Activated T-helper 2 cell treated with anti-CD3 and anti-CD28 coated beads, Interferon-gamma antibody, Interleukin-2, Interleukin-4, amounts not matched to agents 10 μg/mL and 5 μg/mL and 100 μg/mL, durations not matched to agents 14 hours and 24 hours and 36 hours (primary cell): ENCODE measurements at regions not wholly inside any gene's neighbourhood (a gene's known extent, or its start where the extent isn't known, plus 50 kb on each side); places are given as distances from the start of the nearest gene placed in this dataset.

Experiments
- DNase-seq: peaks from one replicate; pipeline ENCODE4 v3.0.0; 2021; ENCODE audit warnings: low spot score
- H3K27ac Mint-ChIP-seq: one replicate; pipeline ENCODE4 v1.8.0; 2021; ENCODE audit warnings: mixed read lengths
- H3K27me3 Mint-ChIP-seq: one replicate; pipeline ENCODE4 v1.8.0; 2021; ENCODE audit warnings: low read depth, mixed read lengths
- H3K36me3 Mint-ChIP-seq: one replicate; pipeline ENCODE4 v1.8.0; 2021; ENCODE audit warnings: low read depth, mixed read lengths
- H3K4me1 Mint-ChIP-seq: one replicate; pipeline ENCODE4 v1.8.0; 2021; ENCODE audit warnings: low read depth, mixed read lengths
- H3K4me3 Mint-ChIP-seq: one replicate; pipeline ENCODE4 v1.8.0; 2021; ENCODE audit warnings: low read depth, mild to moderate bottlenecking, moderate library complexity, mixed read lengths
- H3K9me3 Mint-ChIP-seq: one replicate; pipeline ENCODE4 v1.8.0; 2021; ENCODE audit warnings: mixed read lengths
- intact Hi-C: fragments of 100-400 bp; cut with micrococcal nuclease; formaldehyde crosslinking; loops from one replicate; pipeline ENCODE4 v1.15.1; 2023

GRCh38 chr11:11020219-11020726 lies 162.4 kb upstream of the ZBED5 start:
- no peaks in the 10 kb centered on the region for H3K4me1 Mint-ChIP-seq
- no peaks in the 10 kb centered on the region for H3K9me3 Mint-ChIP-seq
- no peak overlapping the region for H3K27ac Mint-ChIP-seq
- no peak overlapping the region for H3K4me3 Mint-ChIP-seq
- intact Hi-C loops = no loop called here
- DNase-seq = no peak
- peaks cover 9% of the 10 kb centered on the region for H3K27me3 Mint-ChIP-seq
- no peaks in the 10 kb centered on the region for H3K36me3 Mint-ChIP-seq

GRCh38 chr11:11016943-11017342 lies 159.1 kb upstream of the ZBED5 start:
- H3K4me3 Mint-ChIP-seq = no peak overlapping the region
- H3K4me1 Mint-ChIP-seq = no peaks in the 10 kb centered on the region
- intact Hi-C loops = no loop called here
- no peaks in the 10 kb centered on the region for H3K9me3 Mint-ChIP-seq
- DNase-seq = no peak
- no peak overlapping the region for H3K27ac Mint-ChIP-seq
- peaks cover 13% of the 10 kb centered on the region for H3K27me3 Mint-ChIP-seq
- H3K36me3 Mint-ChIP-seq = no peaks in the 10 kb centered on the region

- Mint-ChIP-seq H3K27me3 (peaks cover 19% of the 10 kb centered on the region), H3K9me3 (no peaks in the 10 kb centered on the region), H3K4me1 (no peaks in the 10 kb centered on the region), H3K4me3 (no peak overlapping the region), H3K27ac (no peak overlapping the region), H3K36me3 (no peaks in the 10 kb centered on the region)
- intact Hi-C loops = no loop called here
- no peak for DNase-seq
Measured at GRCh38 chr11:11016068-11016467, 158.2 kb upstream of the ZBED5 start.

GRCh38 chr11:11011617-11012016 lies 153.8 kb upstream of the ZBED5 start:
- Mint-ChIP-seq H3K27ac (no peak overlapping the region), H3K36me3 (no peaks in the 10 kb centered on the region), H3K4me3 (no peak overlapping the region), H3K27me3 (peaks cover 33% of the 10 kb centered on the region), H3K9me3 (no peaks in the 10 kb centered on the region), H3K4me1 (no peaks in the 10 kb centered on the region)
- intact Hi-C loops = no loop called here
- no peak for DNase-seq

- Mint-ChIP-seq H3K4me1 (no peaks in the 10 kb centered on the region), H3K27me3 (peaks cover 34% of the 10 kb centered on the region), H3K9me3 (no peaks in the 10 kb centered on the region), H3K4me3 (no peak overlapping the region), H3K36me3 (no peaks in the 10 kb centered on the region), H3K27ac (no peak overlapping the region)
- no peak for DNase-seq
- intact Hi-C loops = no loop called here
Measured at GRCh38 chr11:11010624-11011127, 152.8 kb upstream of the ZBED5 start.

- no peak overlapping the region for H3K4me3 Mint-ChIP-seq
- no peak for DNase-seq
- no peaks in the 10 kb centered on the region for H3K4me1 Mint-ChIP-seq
- H3K27ac Mint-ChIP-seq = no peak overlapping the region
- no peaks in the 10 kb centered on the region for H3K9me3 Mint-ChIP-seq
- H3K36me3 Mint-ChIP-seq = no peaks in the 10 kb centered on the region
- H3K27me3 Mint-ChIP-seq = peaks cover 37% of the 10 kb centered on the region
- intact Hi-C loops = no loop called here
Measured at GRCh38 chr11:11009179-11009578, 151.3 kb upstream of the ZBED5 start.

GRCh38 chr11:11004069-11004468 lies 146.2 kb upstream of the ZBED5 start:
- Mint-ChIP-seq H3K4me3 (no peak overlapping the region), H3K9me3 (no peaks in the 10 kb centered on the region), H3K4me1 (no peaks in the 10 kb centered on the region), H3K27me3 (peaks cover 28% of the 10 kb centered on the region), H3K36me3 (no peaks in the 10 kb centered on the region), H3K27ac (no peak overlapping the region)
- no peak for DNase-seq
- intact Hi-C loops = no loop called here

- intact Hi-C loops = no loop called here
- Mint-ChIP-seq H3K4me1 (no peaks in the 10 kb centered on the region), H3K36me3 (no peaks in the 10 kb centered on the region), H3K27me3 (peaks cover 26% of the 10 kb centered on the region), H3K4me3 (no peak overlapping the region), H3K9me3 (no peaks in the 10 kb centered on the region), H3K27ac (no peak overlapping the region)
- DNase-seq = no peak
Measured at GRCh38 chr11:11003226-11003625, 145.4 kb upstream of the ZBED5 start.

GRCh38 chr11:11000579-11001283 lies 142.9 kb upstream of the ZBED5 start:
- DNase-seq = no peak
- Mint-ChIP-seq H3K4me1 (no peaks in the 10 kb centered on the region), H3K4me3 (no peak overlapping the region), H3K36me3 (no peaks in the 10 kb centered on the region), H3K27ac (no peak overlapping the region), H3K9me3 (no peaks in the 10 kb centered on the region), H3K27me3 (peaks cover 30% of the 10 kb centered on the region)
- intact Hi-C loops = no loop called here

GRCh38 chr11:10998674-10999073 lies 140.8 kb upstream of the ZBED5 start:
- peaks cover 30% of the 10 kb centered on the region for H3K27me3 Mint-ChIP-seq
- no peaks in the 10 kb centered on the region for H3K4me1 Mint-ChIP-seq
- DNase-seq = no peak
- H3K27ac Mint-ChIP-seq = no peak overlapping the region
- H3K4me3 Mint-ChIP-seq = no peak overlapping the region
- no peaks in the 10 kb centered on the region for H3K9me3 Mint-ChIP-seq
- no peaks in the 10 kb centered on the region for H3K36me3 Mint-ChIP-seq
- intact Hi-C loops = no loop called here

- intact Hi-C loops = no loop called here
- H3K27me3 Mint-ChIP-seq = peaks cover 21% of the 10 kb centered on the region
- no peaks in the 10 kb centered on the region for H3K36me3 Mint-ChIP-seq
- no peak overlapping the region for H3K27ac Mint-ChIP-seq
- no peaks in the 10 kb centered on the region for H3K4me1 Mint-ChIP-seq
- no peaks in the 10 kb centered on the region for H3K9me3 Mint-ChIP-seq
- no peak overlapping the region for H3K4me3 Mint-ChIP-seq
- DNase-seq = no peak
Measured at GRCh38 chr11:10996678-10997077, 138.8 kb upstream of the ZBED5 start.

- Mint-ChIP-seq H3K4me1 (no peaks in the 10 kb centered on the region), H3K36me3 (no peaks in the 10 kb centered on the region), H3K9me3 (no peaks in the 10 kb centered on the region), H3K4me3 (no peak overlapping the region), H3K27me3 (peaks cover 19% of the 10 kb centered on the region), H3K27ac (no peak overlapping the region)
- DNase-seq = no peak
- intact Hi-C loops = no loop called here
Measured at GRCh38 chr11:10993640-10994039, 135.8 kb upstream of the ZBED5 start.

- Mint-ChIP-seq H3K9me3 (no peaks in the 10 kb centered on the region), H3K27ac (no peak overlapping the region), H3K4me3 (no peak overlapping the region), H3K36me3 (no peaks in the 10 kb centered on the region), H3K4me1 (no peaks in the 10 kb centered on the region), H3K27me3 (peaks cover 19% of the 10 kb centered on the region)
- intact Hi-C loops = no loop called here
- DNase-seq = no peak
Measured at GRCh38 chr11:10993186-10993585, 135.3 kb upstream of the ZBED5 start.
